ENCODE measurements at regions not wholly inside any gene's neighbourhood (a gene's known extent, or its start where the extent isn't known, plus 50 kb on each side); places are given as distances from the start of the nearest gene placed in this dataset.

- DNase-seq, result no peak
Observed at GRCh38 chr20:6886065-6886729, 118.7 kb downstream of the BMP2 start.

- DNase-seq, result no peak
Observed at GRCh38 chr20:6887966-6888365, 120.5 kb downstream of the BMP2 start.

GRCh38 chr20:6888736-6889395 lies 121.4 kb downstream of the BMP2 start:
- no peak for DNase-seq

GRCh38 chr20:6892724-6893123 lies 125.2 kb downstream of the BMP2 start:
- DNase-seq, result no peak

- DNase-seq, result no peak
Observed at GRCh38 chr20:6898928-6899327, 131.4 kb downstream of the BMP2 start.

- no peak for DNase-seq
Observed at GRCh38 chr20:6906871-6907270, 139.4 kb downstream of the BMP2 start.

- no peak for DNase-seq
Observed at GRCh38 chr20:6908673-6909072, 141.2 kb downstream of the BMP2 start.

GRCh38 chr20:6909608-6910007 lies 142.1 kb downstream of the BMP2 start:
- DNase-seq, result no peak

- DNase-seq, result no peak
Observed at GRCh38 chr20:6914986-6915385, 147.5 kb downstream of the BMP2 start.

GRCh38 chr20:6916938-6917337 lies 149.5 kb downstream of the BMP2 start:
- DNase-seq, result no peak

GRCh38 chr20:6919792-6920468 lies 152.4 kb downstream of the BMP2 start:
- no peak for DNase-seq

- DNase-seq, result no peak
Observed at GRCh38 chr20:6920991-6921613, 153.6 kb downstream of the BMP2 start.

- DNase-seq, result no peak
Observed at GRCh38 chr20:6921717-6922386, 154.4 kb downstream of the BMP2 start.

- no peak for DNase-seq
Observed at GRCh38 chr20:6924681-6925080, 157.2 kb downstream of the BMP2 start.

- DNase-seq, result no peak
Observed at GRCh38 chr20:6925744-6926278, 158.3 kb downstream of the BMP2 start.

GRCh38 chr20:6940048-6940447 lies 172.6 kb downstream of the BMP2 start:
- DNase-seq, result no peak

GRCh38 chr20:6940876-6941275 lies 173.4 kb downstream of the BMP2 start:
- DNase-seq, result no peak

- DNase-seq, result no peak
Observed at GRCh38 chr20:6941571-6941970, 174.1 kb downstream of the BMP2 start.

- no peak for DNase-seq
Observed at GRCh38 chr20:6942266-6942665, 174.8 kb downstream of the BMP2 start.

GRCh38 chr20:6944292-6944691 lies 176.8 kb downstream of the BMP2 start:
- no peak for DNase-seq

- no peak for DNase-seq
Observed at GRCh38 chr20:6953611-6954010, 186.1 kb downstream of the BMP2 start.

- DNase-seq, result no peak
Observed at GRCh38 chr20:6954219-6954618, 186.7 kb downstream of the BMP2 start.

GRCh38 chr20:6956056-6956455 lies 188.6 kb downstream of the BMP2 start:
- DNase-seq, result no peak
